ENCODE measurements at regions not wholly inside any gene's neighbourhood (a gene's known extent, or its start where the extent isn't known, plus 50 kb on each side); places are given as distances from the start of the nearest gene placed in this dataset.

DNA sequence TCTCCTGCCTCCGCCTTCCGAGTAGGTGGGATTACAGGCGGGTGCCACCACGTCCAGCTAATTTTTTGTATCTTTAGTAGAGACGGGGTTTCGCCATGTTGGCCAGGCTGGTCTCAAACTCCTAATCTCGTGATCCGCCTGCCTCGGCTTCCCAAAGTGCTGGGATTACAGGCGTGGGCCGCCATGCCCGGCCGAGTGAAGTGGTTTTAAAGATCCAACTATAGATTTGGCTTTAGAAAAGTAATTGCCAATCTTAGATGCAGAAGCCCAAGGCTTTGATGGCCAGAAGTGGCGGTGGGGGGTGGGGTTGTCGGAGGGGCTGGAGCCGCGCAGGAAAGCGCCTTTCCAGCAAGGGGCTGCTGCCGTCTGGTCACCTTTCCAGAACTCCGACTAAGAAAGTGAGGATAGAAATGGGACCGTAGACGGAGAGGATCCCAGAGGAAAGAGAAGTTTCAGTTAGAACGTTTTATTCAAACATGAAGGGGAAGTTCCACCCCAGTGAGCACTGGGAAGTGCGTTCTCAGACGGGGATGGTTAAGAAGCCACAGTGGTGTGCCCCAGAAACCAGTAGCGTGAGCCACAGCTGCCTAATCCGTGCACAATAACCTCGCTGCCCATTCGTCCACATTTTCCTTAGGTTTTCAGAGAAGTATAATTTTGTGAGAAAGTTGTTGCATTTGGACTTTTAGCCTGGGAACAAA is 69.7 kb downstream of the DLL1 start:
- ChIA-PET CTCF (ENCODE audit: partially characterized antibody) (interaction anchor here (1.1 to 1.2 kb wide), 2 partner anchors 11 to 340 kb away, joined by 3 read pairs; no protein-coding TSS in a partner anchor), POLR2A (ENCODE audit: partially characterized antibody) (interaction anchor here (1.3 kb wide), 1 partner anchor 70 kb away, joined by 4 read pairs; the partner anchor contains the start of gene DLL1)
- H3K79me1 ChIP-seq (ENCODE audit: low read depth, low read length) = no peaks in the 10 kb centered on the region
- H3K9me3 ChIP-seq (ENCODE audit: insufficient read depth in 2 of 2, low read depth in 1 of 2, low read length in 1 of 2) = no peaks in the 10 kb centered on the region
- H2BK15ac ChIP-seq (ENCODE audit: low read length) = no peak overlapping the region
- no peak overlapping the region for H2AFZ ChIP-seq (ENCODE audit: low read length)
- no peak overlapping the region for H2BK5ac ChIP-seq (ENCODE audit: low read depth, low read length)
- no peak overlapping the region for H2BK12ac ChIP-seq (ENCODE audit: low read depth, low read length)
- DNase-seq (ENCODE audit: low read depth in 1 of 2, low spot score in 2 of 2) (peak in 1 of 2 experiments; percentile 44), FAIRE-seq (no peak)
- H3K9ac ChIP-seq (replicated peaks in 1 of 4; ENCODE audit: extremely low read depth in 1 of 4, low read depth in 3 of 4, low read length in 3 of 4) = no peak overlapping the region
- no peaks in the 10 kb centered on the region for H4K20me1 ChIP-seq (replicated peaks in 1 of 2; ENCODE audit: control insufficient read depth in 1 of 2, insufficient read depth in 2 of 2, low read length in 2 of 2)
- H3K23me2 ChIP-seq (ENCODE audit: low read depth, low read length) = no peaks in the 10 kb centered on the region
- no peak overlapping the region for H2BK120ac ChIP-seq (replicated peaks; ENCODE audit: low read depth, low read length)
- H2AK5ac ChIP-seq (ENCODE audit: low read depth, low read length) = no peak overlapping the region
- no peak overlapping the region for H3K56ac ChIP-seq (replicated peaks; ENCODE audit: insufficient read length, low read depth, low read length)
- H3K4ac ChIP-seq (replicated peaks; ENCODE audit: insufficient read length, low read depth, low read length) = no peak overlapping the region
- H4K91ac ChIP-seq (replicated peaks; ENCODE audit: insufficient read length, low read length) = no peak overlapping the region
- H2BK20ac ChIP-seq (ENCODE audit: low read length) = no peak overlapping the region
- no peaks in the 10 kb centered on the region for H3K27me3 ChIP-seq (replicated peaks in 1 of 4; ENCODE audit: control insufficient read depth in 3 of 4, extremely low read depth in 1 of 4, insufficient read depth in 3 of 4, low read length in 3 of 4)
- H3K14ac ChIP-seq (ENCODE audit: insufficient read length) = no peak overlapping the region
- H3K4me2 ChIP-seq (ENCODE audit: insufficient read depth in 1 of 2, low read depth in 2 of 2, low read length in 2 of 2) = no peak overlapping the region
- H4K8ac ChIP-seq (ENCODE audit: extremely low read depth, insufficient read depth, low read length) = no peak overlapping the region
- no peak overlapping the region for H4K5ac ChIP-seq (ENCODE audit: insufficient read length, low read depth, low read length)
- no peak overlapping the region for H3K23ac ChIP-seq (ENCODE audit: insufficient read length)
- H3K27ac ChIP-seq (ENCODE audit: low read depth, low read length) = no peak overlapping the region
- peaks cover 0 to 8% (median 3%) of the 10 kb centered on the region in 4 experiments; a peak in 3 of 7 replicates for H3K4me1 ChIP-seq (replicated peaks in 1 of 4; ENCODE audit: control insufficient read depth in 3 of 4, insufficient read depth in 4 of 4, low read length in 3 of 4)
- 88% methylated on average over 21 of the region's 29 CpGs; no CpG with 5 or more reads in 1 of the 2 experiments for WGBS, 2 experiments (ENCODE audit: extremely low coverage in 1 of 2, insufficient coverage in 1 of 2, insufficient read length in 1 of 2, insufficient replicate concordance in 2 of 2, low coverage in 1 of 2, low lambda C conversion rate in 2 of 2, missing lambda C conversion rate in 1 of 2)
- H3K18ac ChIP-seq (ENCODE audit: extremely low read depth, low read length) = no peak overlapping the region
- H3K79me2 ChIP-seq (ENCODE audit: control insufficient read depth in 1 of 2, insufficient read depth in 2 of 2, low read length in 2 of 2) = no peaks in the 10 kb centered on the region
- H3K4me3 ChIP-seq (ENCODE audit: extremely low read depth in 1 of 4, insufficient read depth in 2 of 4, low read depth in 3 of 4, low read length in 4 of 4) = no peak overlapping the region
- TF ChIP-seq, protein P1, sequence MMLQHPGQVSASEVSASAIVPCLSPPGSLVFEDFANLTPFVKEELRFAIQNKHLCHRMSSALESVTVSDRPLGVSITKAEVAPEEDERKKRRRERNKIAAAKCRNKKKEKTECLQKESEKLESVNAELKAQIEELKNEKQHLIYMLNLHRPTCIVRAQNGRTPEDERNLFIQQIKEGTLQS (IDR thresholded peaks at IDR 0.05; ENCODE audit: insufficient read depth, low read depth, low read length) = no peak
- TF ChIP-seq EP300 (IDR thresholded peaks at IDR 0.05; ENCODE audit: borderline replicate concordance in 1 of 2, low read depth in 2 of 2, low read length in 2 of 2) (no peak), CHD1 (IDR thresholded peaks at IDR 0.05; ENCODE audit: low read depth, low read length) (no peak), POU5F1 (IDR thresholded peaks at IDR 0.05; ENCODE audit: low read depth, low read length) (no peak), MAFK (IDR thresholded peaks at IDR 0.05; ENCODE audit: low read depth, low read length) (no peak), SP1 (IDR thresholded peaks at IDR 0.05; ENCODE audit: low read depth, low read length) (no peak), MAX (IDR thresholded peaks at IDR 0.05) (no peak), ASH2L (IDR thresholded peaks at IDR 0.05; ENCODE audit: low read length) (no peak)
- no peaks in the 10 kb centered on the region for H3K36me3 ChIP-seq (ENCODE audit: control insufficient read depth in 2 of 4, insufficient read depth in 4 of 4, low read length in 3 of 4)

Data from H1 (cell line).